Fibroblast of skin of scalp (primary cell): ENCODE measurements at regions not wholly inside any gene's neighbourhood (a gene's known extent, or its start where the extent isn't known, plus 50 kb on each side); places are given as distances from the start of the nearest gene placed in this dataset.
"Not testable (repeated sequence)": the region's sequence is repeated elsewhere in the genome, so short reads cannot be mapped to it uniquely, and the experiment has no call there.

Experiments used
- DNase-seq: peaks from one replicate; pipeline ENCODE4 v3.0.0-alpha.2; 2013

- DNase-seq = no peak
These were observed 306.5 kb upstream of the MAP3K7 start for GRCh38 chr6:90893400-90893799.

GRCh38 chr6:90892271-90892670 lies 305.4 kb upstream of the MAP3K7 start:
- no peak for DNase-seq

GRCh38 chr6:90891355-90891754 lies 304.5 kb upstream of the MAP3K7 start:
- no peak for DNase-seq

GRCh38 chr6:90890683-90891330 lies 303.9 kb upstream of the MAP3K7 start:
- no peak for DNase-seq

- no peak for DNase-seq
These were observed 300.9 kb upstream of the MAP3K7 start for GRCh38 chr6:90887764-90888163.

GRCh38 chr6:90885611-90886056 lies 298.8 kb upstream of the MAP3K7 start:
- DNase-seq = no peak

- not testable (repeated sequence) for DNase-seq
These were observed 298.3 kb upstream of the MAP3K7 start for GRCh38 chr6:90885137-90885536.

GRCh38 chr6:90877616-90878015 lies 290.7 kb upstream of the MAP3K7 start:
- no peak for DNase-seq

- no peak for DNase-seq
These were observed 288.1 kb upstream of the MAP3K7 start for GRCh38 chr6:90874931-90875330.

- no peak for DNase-seq
These were observed 286.1 kb upstream of the MAP3K7 start for GRCh38 chr6:90872981-90873380.

GRCh38 chr6:90870561-90870960 lies 283.7 kb upstream of the MAP3K7 start:
- no peak for DNase-seq

- no peak for DNase-seq
These were observed 281.8 kb upstream of the MAP3K7 start for GRCh38 chr6:90868656-90869055.

GRCh38 chr6:90868256-90868655 lies 281.4 kb upstream of the MAP3K7 start:
- no peak for DNase-seq

GRCh38 chr6:90865513-90865912 lies 278.6 kb upstream of the MAP3K7 start:
- DNase-seq = no peak

- DNase-seq = no peak
These were observed 276.2 kb upstream of the MAP3K7 start for GRCh38 chr6:90863043-90863442.

GRCh38 chr6:90860822-90861601 lies 274.1 kb upstream of the MAP3K7 start:
- no peak for DNase-seq

- DNase-seq = no peak
These were observed 272.7 kb upstream of the MAP3K7 start for GRCh38 chr6:90859612-90860011.

- no peak for DNase-seq
These were observed 272.2 kb upstream of the MAP3K7 start for GRCh38 chr6:90859056-90859455.

GRCh38 chr6:90849686-90850085 lies 262.8 kb upstream of the MAP3K7 start:
- DNase-seq = no peak

- no peak for DNase-seq
These were observed 260.0 kb upstream of the MAP3K7 start for GRCh38 chr6:90846824-90847223.

GRCh38 chr6:90835596-90836212 lies 248.8 kb upstream of the MAP3K7 start:
- no peak for DNase-seq

- DNase-seq = no peak
These were observed 242.4 kb upstream of the MAP3K7 start for GRCh38 chr6:90829311-90829710.

GRCh38 chr6:90820436-90820835 lies 233.6 kb upstream of the MAP3K7 start:
- no peak for DNase-seq

GRCh38 chr6:90819483-90819882 lies 232.6 kb upstream of the MAP3K7 start:
- DNase-seq = no peak
